H9 (cell line): ENCODE measurements at regions not wholly inside any gene's neighbourhood (a gene's known extent, or its start where the extent isn't known, plus 50 kb on each side); places are given as distances from the start of the nearest gene placed in this dataset.

Experiments used
- DNase-seq: peaks from one replicate; pipeline ENCODE4 v3.0.0-alpha.2; 2017
- H2AFZ ChIP-seq: one replicate; pipeline ENCODE4 v1.6.1; 2013; ENCODE audit warnings: mild to moderate bottlenecking, low read length, control low read depth, moderate library complexity
- H2AK5ac ChIP-seq: 2 replicates; pipeline ENCODE4 v1.6.1; 2013; ENCODE audit warnings: low read length, control low read depth, mixed read lengths; ENCODE audit not compliant: insufficient read length
- H2BK120ac ChIP-seq: one replicate; pipeline ENCODE4 v1.6.1; 2013; ENCODE audit warnings: low read depth, mild to moderate bottlenecking, low read length, control low read depth, inconsistent platforms; ENCODE audit not compliant: poor library complexity, severe bottlenecking
- H2BK12ac ChIP-seq: 2 replicates; pipeline ENCODE4 v1.6.1; 2013; ENCODE audit warnings: low read length, control low read depth, mixed read lengths, low read depth; ENCODE audit not compliant: insufficient read length
- H2BK15ac ChIP-seq: 2 replicates; pipeline ENCODE4 v1.6.1; 2013; ENCODE audit warnings: low read depth, low read length, control low read depth
- H2BK20ac ChIP-seq: one replicate; pipeline ENCODE4 v1.6.1; 2013; ENCODE audit warnings: low read depth, mild to moderate bottlenecking, low read length, control low read depth, inconsistent platforms; ENCODE audit not compliant: poor library complexity, severe bottlenecking
- H2BK5ac ChIP-seq: 2 replicates; pipeline ENCODE4 v1.6.1; 2013; ENCODE audit warnings: low read length, control low read depth, mixed read lengths; ENCODE audit not compliant: insufficient read length
- H3K14ac ChIP-seq: 2 replicates; pipeline ENCODE4 v1.6.1; 2013; ENCODE audit warnings: low read length, control low read depth; ENCODE audit not compliant: insufficient read depth
- H3K18ac ChIP-seq: 2 replicates; pipeline ENCODE4 v1.6.1; 2013; ENCODE audit warnings: low read depth, mild to moderate bottlenecking, mixed read lengths, low read length, control low read depth; ENCODE audit not compliant: insufficient read length
- H3K23ac ChIP-seq: 2 replicates; pipeline ENCODE4 v1.6.1; 2013; ENCODE audit warnings: low read length, control low read depth, mixed read lengths, low read depth; ENCODE audit not compliant: insufficient read length
- H3K23me2 ChIP-seq: 2 replicates; pipeline ENCODE4 v1.6.1; 2013; ENCODE audit warnings: low read depth, mild to moderate bottlenecking, mixed read lengths, low read length, control low read depth; ENCODE audit not compliant: insufficient read length, poor library complexity, severe bottlenecking
- H3K27ac ChIP-seq: 2 replicates; pipeline ENCODE4 v1.5.1; 2013; ENCODE audit warnings: low read length, control low read depth, mixed read lengths, low read depth; ENCODE audit not compliant: insufficient read length
- H3K27me3 ChIP-seq: 2 replicates; pipeline ENCODE4 v1.6.1; 2013; ENCODE audit warnings: low read length, control low read depth, inconsistent platforms; ENCODE audit not compliant: insufficient read depth
- H3K4ac ChIP-seq: 2 replicates; pipeline ENCODE4 v1.6.1; 2013; ENCODE audit warnings: low read depth, mild to moderate bottlenecking, control low read depth, inconsistent platforms, low read length, moderate library complexity
- H3K4me1 ChIP-seq: 2 replicates; pipeline ENCODE4 v1.6.1; 2013; ENCODE audit warnings: low read length, control low read depth, inconsistent platforms; ENCODE audit not compliant: insufficient read depth
- H3K4me2 ChIP-seq: 2 replicates; pipeline ENCODE4 v1.6.1; 2013; ENCODE audit warnings: low read length, control low read depth, mixed read lengths; ENCODE audit not compliant: insufficient read length, insufficient read depth
- H3K56ac ChIP-seq: 2 replicates; pipeline ENCODE4 v1.6.1; 2013; ENCODE audit warnings: low read depth, mild to moderate bottlenecking, mixed read lengths, low read length, control low read depth; ENCODE audit not compliant: insufficient read length
- H3K79me1 ChIP-seq: 2 replicates; pipeline ENCODE4 v1.6.1; 2013; ENCODE audit warnings: low read depth, mild to moderate bottlenecking, moderate library complexity, low read length, control low read depth, inconsistent platforms; ENCODE audit not compliant: insufficient read depth, poor library complexity, severe bottlenecking
- H3K79me2 ChIP-seq: 2 replicates; pipeline ENCODE4 v1.6.1; 2013; ENCODE audit warnings: low read length, control low read depth, inconsistent platforms; ENCODE audit not compliant: insufficient read depth
- H3K9ac ChIP-seq: 2 replicates; pipeline ENCODE4 v1.6.1; 2013; ENCODE audit warnings: low read length, control low read depth, mixed read lengths; ENCODE audit not compliant: insufficient read length; ENCODE audit errors: extremely low read depth
- H3K9me3 ChIP-seq: one replicate; pipeline ENCODE4 v1.6.1; 2013; ENCODE audit warnings: low read depth, low read length, inconsistent platforms; ENCODE audit not compliant: control insufficient read depth
- H3T11ph ChIP-seq: one replicate; pipeline ENCODE4 v1.6.1; 2013; ENCODE audit warnings: mild to moderate bottlenecking, low read length, control low read depth, inconsistent platforms
- H4K20me1 ChIP-seq: one replicate; pipeline ENCODE4 v1.6.1; 2013; ENCODE audit not compliant: control insufficient read depth, insufficient read length, insufficient read depth
- H4K5ac ChIP-seq: 2 replicates; pipeline ENCODE4 v1.6.1; 2013; ENCODE audit warnings: low read depth, mild to moderate bottlenecking, mixed read lengths, low read length, control low read depth; ENCODE audit not compliant: insufficient read length
- H4K8ac ChIP-seq: replicated peaks from 2 replicates; pipeline ENCODE4 v1.6.1; 2013; ENCODE audit warnings: low read length, control low read depth, mixed read lengths, low read depth; ENCODE audit not compliant: insufficient read length
- H4K91ac ChIP-seq: 2 replicates; pipeline ENCODE4 v1.6.1; 2013; ENCODE audit warnings: low read depth, mild to moderate bottlenecking, moderate library complexity, mixed read lengths, low read length, control low read depth; ENCODE audit not compliant: insufficient read length
- H3K27ac Mint-ChIP-seq, 3 experiments: 2 replicates in 2 of 3; 3 replicates in 1 of 3; pipeline ENCODE4 v1.8.0; 2020 to 2021; ENCODE audit warnings: mixed read lengths in 3 of 3, mild to moderate bottlenecking in 1 of 3, moderate library complexity in 1 of 3
- H3K27me3 Mint-ChIP-seq: 2 replicates; pipeline ENCODE4 v1.8.0; 2021; ENCODE audit warnings: low read depth, mild to moderate bottlenecking, moderate library complexity, mixed read lengths
- H3K36me3 Mint-ChIP-seq, 3 experiments: 2 replicates in 2 of 3; 3 replicates in 1 of 3; pipeline ENCODE4 v1.8.0; 2020 to 2021; ENCODE audit warnings: low read depth in 3 of 3, mixed read lengths in 3 of 3; ENCODE audit not compliant: insufficient read depth in 1 of 3
- H3K4me1 Mint-ChIP-seq, 2 experiments: 2 replicates each; pipeline ENCODE4 v1.8.0; 2020; ENCODE audit warnings: mixed read lengths in 2 of 2
- H3K4me3 Mint-ChIP-seq, 2 experiments: 2 replicates in 1 of 2; 3 replicates in 1 of 2; pipeline ENCODE4 v1.8.0; 2020 to 2021; ENCODE audit warnings: mild to moderate bottlenecking in 2 of 2, mixed read lengths in 2 of 2, moderate library complexity in 1 of 2
- H3K9me3 Mint-ChIP-seq, 2 experiments: 2 replicates in 1 of 2; 3 replicates in 1 of 2; pipeline ENCODE4 v1.8.0; 2020; ENCODE audit warnings: mild to moderate bottlenecking in 2 of 2, mixed read lengths in 2 of 2, moderate library complexity in 1 of 2
- CTCF ChIP-seq: fragments of 200-600 bp; sonication (generic); conservative IDR thresholded peaks from 3 replicates; pipeline ENCODE4 v1.8.0; 2021; ENCODE audit warnings: antibody characterized with exemption, mild to moderate bottlenecking
- WGBS: extraction: QIAGEN DNeasy Blood & Tissue Kit; methylation state at CpG from one replicate; pipeline ENCODE4 v1.1.7; 2013; ENCODE audit warnings: missing lambda C conversion rate, low lambda C conversion rate, mixed read lengths; ENCODE audit not compliant: insufficient read length; ENCODE audit errors: extremely low coverage; 5-methylcytosine and 5-hydroxymethylcytosine counted together

- no peak overlapping the region for H3K4me2 ChIP-seq
- H3T11ph ChIP-seq, result no peak overlapping the region
- no peak overlapping the region for H3K56ac ChIP-seq
- WGBS, result no CpG with 5 or more reads among the region's 1 CpG
- H3K4ac ChIP-seq, result no peak overlapping the region
- H3K79me2 ChIP-seq, result no peaks in the 10 kb centered on the region
- no peak overlapping the region for H4K5ac ChIP-seq
- H2BK15ac ChIP-seq, result no peak overlapping the region
- no peak overlapping the region for H3K23ac ChIP-seq
- no peaks in the 10 kb centered on the region for H3K79me1 ChIP-seq
- Mint-ChIP-seq H3K4me1 (peaks cover 12% of the 10 kb centered on the region in 2 experiments), H3K27ac (no peak overlapping the region; a peak in 1 of 7 replicates), H3K4me3 (no peak overlapping the region), H3K27me3 (no peaks in the 10 kb centered on the region), H3K9me3 (no peaks in the 10 kb centered on the region), H3K36me3 (no peaks in the 10 kb centered on the region)
- H2BK120ac ChIP-seq, result no peak overlapping the region
- H2AK5ac ChIP-seq, result no peak overlapping the region
- H4K8ac ChIP-seq, result no peak overlapping the region
- H2BK5ac ChIP-seq, result no peak overlapping the region
- no peak overlapping the region for H2BK20ac ChIP-seq
- H3K9me3 ChIP-seq, result no peaks in the 10 kb centered on the region
- H3K27ac ChIP-seq, result no peak overlapping the region
- H4K20me1 ChIP-seq, result no peaks in the 10 kb centered on the region
- H3K27me3 ChIP-seq, result no peaks in the 10 kb centered on the region
- no peak overlapping the region for H3K18ac ChIP-seq
- TF ChIP-seq CTCF, result no peak
- H3K9ac ChIP-seq, result no peak overlapping the region
- no peak overlapping the region for H4K91ac ChIP-seq
- no peak overlapping the region for H2BK12ac ChIP-seq
- no peak overlapping the region for H3K14ac ChIP-seq
- no peak overlapping the region for H2AFZ ChIP-seq
- DNase-seq, result no peak
- H3K23me2 ChIP-seq, result no peaks in the 10 kb centered on the region
- peaks cover 2% of the 10 kb centered on the region; the same call in 1 of the 2 replicates for H3K4me1 ChIP-seq
Observed at GRCh38 chr13:77458736-77459135, 76.8 kb upstream of the SCEL start.
